Mesodermal cell (in vitro differentiated cells): ENCODE measurements at regions not wholly inside any gene's neighbourhood (a gene's known extent, or its start where the extent isn't known, plus 50 kb on each side); places are given as distances from the start of the nearest gene placed in this dataset.

Experiments used
- H3K27ac ChIP-seq: 2 replicates; pipeline ENCODE4 v1.7.0; 2013; ENCODE audit warnings: mild to moderate bottlenecking, low read depth, low read length, moderate library complexity; ENCODE audit not compliant: severe bottlenecking
- H3K36me3 ChIP-seq: 2 replicates; pipeline ENCODE4 v1.7.1; 2013; ENCODE audit warnings: mild to moderate bottlenecking, low read length, moderate library complexity; ENCODE audit not compliant: control insufficient read depth, insufficient read depth
- H3K4me1 ChIP-seq: one replicate; pipeline ENCODE4 v1.7.1; 2013; ENCODE audit warnings: mild to moderate bottlenecking, low read length; ENCODE audit not compliant: insufficient read depth, control insufficient read depth, poor library complexity, severe bottlenecking
- H3K4me3 ChIP-seq: 2 replicates; pipeline ENCODE4 v1.7.0; 2013; ENCODE audit warnings: low read length, control low read depth, mild to moderate bottlenecking; ENCODE audit not compliant: insufficient read depth, poor library complexity, severe bottlenecking; ENCODE audit errors: extremely low read depth
- H3K9me3 ChIP-seq: 2 replicates; pipeline ENCODE4 v1.7.1; 2013; ENCODE audit warnings: mild to moderate bottlenecking, low read length, moderate library complexity; ENCODE audit not compliant: control insufficient read depth
- WGBS, 2 experiments: methylation state at CpG; one replicate each; pipeline ENCODE4 v1.1.5; 2013; ENCODE audit warnings: missing lambda C conversion rate in 2 of 2; ENCODE audit not compliant: insufficient coverage in 2 of 2; 5-methylcytosine and 5-hydroxymethylcytosine counted together

DNA sequence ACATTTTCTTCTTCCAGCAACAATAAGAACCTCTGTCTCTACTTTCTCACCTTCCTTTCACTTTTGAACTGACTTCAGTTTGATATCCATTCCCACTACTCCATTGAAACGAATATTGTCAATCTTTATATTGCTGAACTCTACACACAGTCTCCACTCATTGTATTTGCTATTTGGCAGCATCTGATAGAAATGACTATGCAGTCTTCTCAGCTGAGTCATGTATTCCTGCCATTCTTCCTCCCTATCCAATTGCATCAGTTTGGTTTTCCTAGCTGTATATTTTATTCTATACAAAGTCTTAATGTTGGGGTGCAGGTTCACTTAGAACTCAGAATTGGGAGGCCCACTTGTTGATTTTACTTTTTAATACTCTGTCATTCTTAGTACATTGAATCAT is 107.5 kb upstream of the CPNE8 start:
- Histone ChIP-seq H3K36me3 (no peaks in the 10 kb centered on the region), H3K27ac (no peak overlapping the region)

DNA sequence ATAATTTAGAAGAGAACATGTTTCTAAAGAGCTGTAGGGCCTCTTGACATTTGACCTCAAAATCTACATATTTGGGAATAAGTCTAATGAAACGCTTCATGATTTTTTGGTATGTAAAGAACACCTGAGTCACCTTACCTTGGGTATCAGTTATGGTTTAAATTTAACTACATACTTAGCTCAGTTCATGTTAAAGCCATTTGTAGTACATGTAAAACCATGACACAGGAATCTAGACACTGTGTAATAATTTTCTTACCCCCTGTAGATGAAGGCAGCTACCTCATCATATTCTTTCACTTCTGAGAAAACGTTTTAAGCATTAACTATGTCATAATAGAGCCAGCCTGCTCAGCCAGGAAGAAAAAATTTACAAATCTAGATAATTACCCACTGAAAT is 105.8 kb upstream of the CPNE8 start:
- Histone ChIP-seq H3K27ac (no peak overlapping the region), H3K36me3 (no peaks in the 10 kb centered on the region), H3K4me3 (no peak overlapping the region), H3K9me3 (no peaks in the 10 kb centered on the region), H3K4me1 (no peaks in the 10 kb centered on the region)
- WGBS, 2 experiments: 71 to 86% methylated on average over 1 of the region's 2 CpGs

More for the DNA sequence above, 107.5 kb upstream of the CPNE8 start:
- no peak overlapping the region for H3K4me3 ChIP-seq
- no peaks in the 10 kb centered on the region for H3K9me3 ChIP-seq
- H3K4me1 ChIP-seq: no peaks in the 10 kb centered on the region
- WGBS, 2 experiments: 89 to 100% methylated on average over 1 of the region's 1 CpG

DNA sequence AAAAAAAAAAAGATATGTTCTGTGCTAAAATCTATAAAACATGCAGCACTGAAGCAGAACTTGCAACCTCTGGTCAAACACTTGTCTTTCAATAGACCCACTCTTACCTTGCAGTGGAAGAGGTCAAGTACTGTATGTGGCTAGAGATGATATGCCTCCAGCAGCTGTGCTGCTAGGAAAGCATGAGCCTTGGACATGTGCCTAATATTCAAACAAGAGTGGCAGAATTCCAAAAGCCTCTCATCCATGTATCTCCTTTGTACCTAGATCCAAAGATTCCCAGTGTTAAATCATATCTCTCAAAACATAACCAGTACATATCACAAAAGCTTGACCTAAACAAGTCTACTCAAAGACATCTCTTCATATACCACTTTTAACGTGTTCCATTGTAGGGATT is 105.0 kb upstream of the CPNE8 start:
- Histone ChIP-seq H3K4me3 (no peak overlapping the region), H3K9me3 (no peaks in the 10 kb centered on the region)

DNA sequence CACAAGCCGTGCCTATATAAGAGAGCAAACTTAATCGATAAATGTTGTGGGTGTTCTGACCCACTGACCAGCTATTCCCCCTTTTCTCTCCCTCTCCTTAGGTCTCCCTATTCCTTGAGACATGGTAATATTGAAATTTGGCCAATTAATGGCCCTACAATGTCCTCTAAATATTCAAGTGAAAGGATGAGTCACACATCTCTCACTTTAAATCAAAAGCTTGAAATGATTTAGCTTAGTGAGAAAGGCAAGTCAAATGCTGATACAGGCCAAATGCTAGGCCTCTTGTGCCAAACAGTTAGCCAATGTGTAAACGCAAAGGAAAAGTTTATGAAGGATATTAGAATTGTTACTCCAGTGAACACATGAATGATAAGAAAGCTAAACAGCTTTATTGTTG is 102.2 kb upstream of the CPNE8 start:
- no peaks in the 10 kb centered on the region for H3K9me3 ChIP-seq
- H3K27ac ChIP-seq: no peak overlapping the region
- H3K36me3 ChIP-seq: no peaks in the 10 kb centered on the region
- H3K4me3 ChIP-seq: no peak overlapping the region
- H3K4me1 ChIP-seq: no peaks in the 10 kb centered on the region
- WGBS, 2 experiments: 100% methylated on average over 1 of the region's 3 CpGs; no CpG with 5 or more reads in 1 of the 2 experiments

More for the DNA sequence above, 105.0 kb upstream of the CPNE8 start:
- no peaks in the 10 kb centered on the region for H3K36me3 ChIP-seq
- no peaks in the 10 kb centered on the region for H3K4me1 ChIP-seq
- no peak overlapping the region for H3K27ac ChIP-seq
- 78 to 100% methylated on average over 1 of the region's 1 CpG for WGBS, 2 experiments

DNA sequence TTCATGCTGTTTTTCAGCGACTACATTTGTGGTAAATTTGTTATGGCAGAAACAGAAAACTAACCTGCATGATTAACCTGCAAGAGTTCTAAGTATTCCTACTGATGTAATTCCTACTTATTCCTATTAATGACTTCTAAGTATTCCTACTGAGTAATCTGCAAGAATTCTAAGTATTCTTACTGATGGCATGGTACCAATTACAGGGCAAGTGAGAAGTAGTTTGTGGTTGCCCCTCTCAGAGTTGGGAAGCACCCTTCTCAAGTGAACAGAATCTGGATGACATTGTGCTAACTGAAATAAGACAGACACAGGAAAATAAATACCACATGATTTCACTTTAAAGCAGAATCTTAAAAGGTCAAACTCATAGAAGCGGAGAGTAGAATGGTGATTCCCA is 100.9 kb upstream of the CPNE8 start:
- no peaks in the 10 kb centered on the region for H3K36me3 ChIP-seq
- no peaks in the 10 kb centered on the region for H3K9me3 ChIP-seq
- no CpG with 5 or more reads among the region's 2 CpGs for WGBS, 2 experiments
- H3K27ac ChIP-seq: no peak overlapping the region
- H3K4me3 ChIP-seq: no peak overlapping the region
- no peaks in the 10 kb centered on the region for H3K4me1 ChIP-seq

DNA sequence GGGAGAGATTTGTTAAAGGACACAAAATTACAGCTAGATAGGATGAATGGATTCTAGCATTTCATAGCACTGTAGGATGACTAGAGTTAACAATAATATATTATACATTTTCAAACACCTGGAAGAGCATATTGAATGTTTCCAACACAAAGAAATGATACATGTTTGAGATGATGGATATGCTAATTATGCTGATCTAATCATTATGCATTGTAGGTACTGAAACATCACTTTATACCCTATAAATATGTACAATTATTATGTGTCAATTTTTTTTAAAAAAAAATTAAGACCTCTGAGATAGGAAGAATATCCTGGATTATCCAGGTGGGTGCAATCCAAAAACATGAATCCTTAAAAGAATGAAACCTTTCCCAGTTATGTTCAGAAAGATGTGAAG is 100.3 kb upstream of the CPNE8 start:
- H3K27ac ChIP-seq: no peak overlapping the region
- no peaks in the 10 kb centered on the region for H3K4me1 ChIP-seq
- H3K36me3 ChIP-seq: no peaks in the 10 kb centered on the region

DNA sequence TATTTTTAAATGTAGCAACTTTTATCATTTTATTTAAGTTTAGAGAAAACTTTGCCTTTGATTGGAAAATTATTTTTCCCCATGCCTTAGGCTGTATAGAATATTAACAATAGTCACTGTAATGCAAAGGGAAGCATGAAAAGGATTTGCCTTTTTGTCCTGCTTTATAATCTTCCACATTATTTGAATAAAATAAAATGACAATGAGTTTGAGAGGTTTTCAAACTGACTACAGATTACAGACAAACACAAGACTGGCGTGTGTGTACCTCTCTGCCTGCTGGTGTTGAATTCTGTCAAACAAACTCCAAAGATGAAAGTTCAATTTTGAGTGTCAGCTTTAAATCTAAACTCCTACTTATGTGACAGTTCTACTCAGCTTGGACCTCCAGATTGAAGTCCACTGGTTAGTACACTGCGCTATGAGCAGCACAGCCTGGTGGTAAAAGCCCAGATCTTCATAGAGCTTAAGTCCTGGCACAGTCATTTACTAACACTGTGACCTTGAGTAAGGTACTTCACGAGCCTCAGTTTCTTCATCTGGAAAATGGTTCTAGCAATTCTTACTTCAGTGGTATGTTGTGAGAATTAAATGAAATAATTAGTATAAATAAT is 98.3 kb upstream of the CPNE8 start:
- Histone ChIP-seq H3K4me1 (no peaks in the 10 kb centered on the region), H3K9me3 (no peaks in the 10 kb centered on the region), H3K36me3 (no peaks in the 10 kb centered on the region), H3K27ac (no peak overlapping the region), H3K4me3 (no peak overlapping the region)
- WGBS, 2 experiments: 17 to 67% methylated on average over 1 to 2 of the region's 3 CpGs

More for the DNA sequence above, 100.3 kb upstream of the CPNE8 start:
- Histone ChIP-seq H3K4me3 (no peak overlapping the region), H3K9me3 (no peaks in the 10 kb centered on the region)

DNA sequence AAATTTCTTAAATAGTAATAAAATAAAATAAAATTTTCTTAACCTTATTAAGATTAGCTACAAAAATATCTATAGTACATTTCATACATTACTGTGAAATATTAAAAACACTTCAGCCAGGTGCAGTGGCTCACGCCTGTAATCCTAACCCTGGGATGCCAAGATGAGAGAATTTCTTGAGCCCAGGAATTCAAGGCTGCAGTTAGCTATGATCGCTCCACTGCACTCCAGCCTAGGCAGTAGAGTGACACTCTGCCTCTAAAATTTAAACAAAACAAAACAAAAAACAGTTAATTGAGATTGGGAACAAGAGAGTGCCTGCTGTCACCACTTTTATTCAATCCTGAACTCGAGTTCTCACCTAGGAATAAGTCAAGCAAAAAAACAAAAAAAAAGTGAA is 95.0 kb upstream of the CPNE8 start:
- Histone ChIP-seq H3K9me3 (no peaks in the 10 kb centered on the region), H3K4me1 (no peaks in the 10 kb centered on the region), H3K27ac (no peak overlapping the region), H3K36me3 (no peaks in the 10 kb centered on the region), H3K4me3 (no peak overlapping the region)
- 100% methylated on average over 1 to 2 of the region's 3 CpGs for WGBS, 2 experiments

DNA sequence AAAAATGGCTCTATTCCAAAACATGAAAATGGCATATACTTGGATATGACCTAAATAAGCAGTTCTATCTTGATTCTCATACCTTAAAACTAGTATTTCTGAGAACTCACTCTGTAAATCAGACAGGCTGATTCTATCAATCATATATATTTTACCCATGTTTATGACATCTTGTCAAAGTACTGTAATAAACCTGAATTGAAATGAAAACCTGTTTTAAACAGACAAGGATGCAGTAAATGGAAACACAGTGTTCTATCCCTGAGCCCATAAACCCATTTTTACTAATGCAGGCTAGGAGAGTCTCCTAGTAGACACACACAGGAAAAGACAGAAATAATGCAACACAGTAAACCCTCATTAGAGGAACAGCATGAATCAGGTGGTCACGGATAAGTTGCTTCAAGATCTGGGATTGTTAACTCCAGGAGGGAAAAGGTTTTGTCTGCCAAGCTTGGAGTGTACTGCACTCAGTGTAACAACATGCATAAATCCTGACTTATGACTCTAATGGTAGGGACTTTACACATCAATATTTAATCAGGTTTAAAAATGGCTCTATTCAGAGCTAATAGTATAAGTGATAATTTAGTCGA is 93.6 kb upstream of the CPNE8 start:
- no peaks in the 10 kb centered on the region for H3K4me1 ChIP-seq
- 83 to 100% methylated on average over 1 of the region's 2 CpGs for WGBS, 2 experiments
- no peak overlapping the region for H3K4me3 ChIP-seq
- H3K9me3 ChIP-seq: no peaks in the 10 kb centered on the region
- no peak overlapping the region for H3K27ac ChIP-seq
- H3K36me3 ChIP-seq: no peaks in the 10 kb centered on the region

DNA sequence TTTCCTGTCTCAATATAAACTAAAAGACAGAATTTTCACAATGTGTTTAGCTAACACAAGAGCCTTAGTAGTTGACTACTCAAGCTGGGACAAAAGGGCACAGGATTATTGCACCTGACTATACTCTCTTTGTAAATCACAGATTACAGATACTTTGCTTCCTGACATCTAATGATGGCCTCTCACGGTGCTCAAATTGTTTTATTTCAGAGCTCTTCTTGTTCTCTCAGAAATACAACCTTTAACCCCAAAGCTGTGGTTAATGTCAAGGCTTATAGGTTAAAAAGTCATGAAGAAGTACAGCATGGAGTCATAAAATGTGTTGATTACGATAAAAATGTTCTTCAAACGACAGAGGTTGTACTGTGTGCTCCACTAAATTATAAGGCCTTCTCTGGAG is 89.9 kb upstream of the CPNE8 start:
- 91 to 100% methylated on average over 1 to 2 of the region's 3 CpGs for WGBS, 2 experiments
- H3K4me3 ChIP-seq: no peak overlapping the region
- H3K9me3 ChIP-seq: no peaks in the 10 kb centered on the region
- no peak overlapping the region for H3K27ac ChIP-seq
- no peaks in the 10 kb centered on the region for H3K36me3 ChIP-seq
- no peaks in the 10 kb centered on the region for H3K4me1 ChIP-seq

DNA sequence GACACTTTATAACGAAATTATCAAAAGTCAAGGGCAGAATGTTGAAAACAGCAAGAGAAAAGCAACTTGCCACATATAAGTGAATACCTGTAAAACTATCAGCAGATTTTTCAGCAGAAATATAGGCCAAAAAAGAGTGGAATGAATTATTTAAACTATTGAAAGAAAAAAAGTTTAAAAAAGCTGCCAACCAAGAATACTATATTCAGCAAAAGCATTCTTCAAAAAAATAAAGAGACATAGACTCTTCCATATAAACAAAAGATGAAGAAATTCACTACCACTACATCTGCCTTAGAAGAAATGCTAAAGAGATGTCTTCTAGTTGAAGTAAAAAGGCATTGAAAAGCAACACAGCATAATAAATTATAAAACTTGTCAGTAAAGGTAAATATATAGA is 80.6 kb upstream of the CPNE8 start:
- H3K27ac ChIP-seq: no peak overlapping the region
- peaks cover 3% of the 10 kb centered on the region for H3K9me3 ChIP-seq
- H3K36me3 ChIP-seq: no peaks in the 10 kb centered on the region
- WGBS, 2 experiments: no CpG with 5 or more reads among the region's 1 CpG
- no peaks in the 10 kb centered on the region for H3K4me1 ChIP-seq
- no peak overlapping the region for H3K4me3 ChIP-seq
